ENCODE measurements at regions not wholly inside any gene's neighbourhood (a gene's known extent, or its start where the extent isn't known, plus 50 kb on each side); places are given as distances from the start of the nearest gene placed in this dataset.

DNA sequence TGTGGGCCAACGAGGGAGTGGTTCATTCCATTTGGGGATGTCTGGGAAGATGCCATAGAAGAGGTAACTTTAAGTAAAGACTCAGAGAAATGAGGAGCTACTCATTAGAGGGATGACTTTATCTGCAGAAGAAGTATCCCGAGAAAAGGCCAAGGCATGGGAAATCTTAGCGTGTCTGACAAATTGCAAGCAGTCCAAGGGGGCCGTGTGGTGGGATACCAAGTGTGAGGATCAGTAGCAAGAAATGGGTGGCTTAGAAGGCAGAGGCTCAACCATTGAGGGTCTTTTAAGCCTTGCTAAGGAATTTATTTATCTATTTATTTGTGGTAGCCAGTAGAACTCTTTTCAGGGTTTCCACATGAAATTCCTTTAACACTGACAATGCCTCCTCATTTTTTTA, 436.4 kb downstream of the RNF144A start:
- TF ChIP-seq, protein P1, sequence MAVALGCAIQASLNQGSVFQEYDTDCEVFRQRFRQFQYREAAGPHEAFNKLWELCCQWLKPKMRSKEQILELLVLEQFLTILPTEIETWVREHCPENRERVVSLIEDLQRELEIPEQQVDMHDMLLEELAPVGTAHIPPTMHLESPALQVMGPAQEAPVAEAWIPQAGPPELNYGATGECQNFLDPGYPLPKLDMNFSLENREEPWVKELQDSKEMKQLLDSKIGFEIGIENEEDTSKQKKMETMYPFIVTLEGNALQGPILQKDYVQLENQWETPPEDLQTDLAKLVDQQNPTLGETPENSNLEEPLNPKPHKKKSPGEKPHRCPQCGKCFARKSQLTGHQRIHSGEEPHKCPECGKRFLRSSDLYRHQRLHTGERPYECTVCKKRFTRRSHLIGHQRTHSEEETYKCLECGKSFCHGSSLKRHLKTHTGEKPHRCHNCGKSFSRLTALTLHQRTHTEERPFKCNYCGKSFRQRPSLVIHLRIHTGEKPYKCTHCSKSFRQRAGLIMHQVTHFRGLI (tag by site-specific recombination; IDR thresholded peaks at IDR 0.05), result no peak
- no peak for TF ChIP-seq KLF9 (tag by site-specific recombination; IDR thresholded peaks at IDR 0.05; ENCODE audit: low read depth)
- TF ChIP-seq HOXA7 (CRISPR knock-in tag; IDR thresholded peaks at IDR 0.05; ENCODE audit: borderline replicate concordance), result no peak
- TF ChIP-seq RBAK (tag by site-specific recombination; IDR thresholded peaks at IDR 0.05), result no peak
- no peak for TF ChIP-seq ZBTB21 (tag by site-specific recombination; IDR thresholded peaks at IDR 0.05)
- no peak for TF ChIP-seq ZNF670 (tag by site-specific recombination; IDR thresholded peaks at IDR 0.05; ENCODE audit: low read depth)
- TF ChIP-seq ZNF571 (tag by site-specific recombination; IDR thresholded peaks at IDR 0.05), result no peak
- no peak for TF ChIP-seq IKZF3 (tag by site-specific recombination; IDR thresholded peaks at IDR 0.05)
- TF ChIP-seq, protein P2, sequence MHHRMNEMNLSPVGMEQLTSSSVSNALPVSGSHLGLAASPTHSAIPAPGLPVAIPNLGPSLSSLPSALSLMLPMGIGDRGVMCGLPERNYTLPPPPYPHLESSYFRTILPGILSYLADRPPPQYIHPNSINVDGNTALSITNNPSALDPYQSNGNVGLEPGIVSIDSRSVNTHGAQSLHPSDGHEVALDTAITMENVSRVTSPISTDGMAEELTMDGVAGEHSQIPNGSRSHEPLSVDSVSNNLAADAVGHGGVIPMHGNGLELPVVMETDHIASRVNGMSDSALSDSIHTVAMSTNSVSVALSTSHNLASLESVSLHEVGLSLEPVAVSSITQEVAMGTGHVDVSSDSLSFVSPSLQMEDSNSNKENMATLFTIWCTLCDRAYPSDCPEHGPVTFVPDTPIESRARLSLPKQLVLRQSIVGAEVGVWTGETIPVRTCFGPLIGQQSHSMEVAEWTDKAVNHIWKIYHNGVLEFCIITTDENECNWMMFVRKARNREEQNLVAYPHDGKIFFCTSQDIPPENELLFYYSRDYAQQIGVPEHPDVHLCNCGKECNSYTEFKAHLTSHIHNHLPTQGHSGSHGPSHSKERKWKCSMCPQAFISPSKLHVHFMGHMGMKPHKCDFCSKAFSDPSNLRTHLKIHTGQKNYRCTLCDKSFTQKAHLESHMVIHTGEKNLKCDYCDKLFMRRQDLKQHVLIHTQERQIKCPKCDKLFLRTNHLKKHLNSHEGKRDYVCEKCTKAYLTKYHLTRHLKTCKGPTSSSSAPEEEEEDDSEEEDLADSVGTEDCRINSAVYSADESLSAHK (tag by site-specific recombination; IDR thresholded peaks at IDR 0.05), result no peak
- no peak for TF ChIP-seq ZNF202 (tag by site-specific recombination; IDR thresholded peaks at IDR 0.05; ENCODE audit: borderline replicate concordance)
- no peak for TF ChIP-seq ZNF16 (tag by site-specific recombination; IDR thresholded peaks at IDR 0.05; ENCODE audit: low read depth)
- TF ChIP-seq ZNF394 (tag by site-specific recombination; IDR thresholded peaks at IDR 0.05; ENCODE audit: borderline replicate concordance), result no peak
- Histone ChIP-seq H3K36me3 (ENCODE audit: control insufficient read depth in 2 of 2, insufficient read depth in 1 of 2, low read length in 2 of 2) (no peaks in the 10 kb centered on the region), H3K27ac (ENCODE audit: extremely low read depth, low read depth, low read length) (no peak overlapping the region), H3K4me1 (ENCODE audit: control insufficient read depth, insufficient read depth, low read length) (no peaks in the 10 kb centered on the region), H3K4me3 (ENCODE audit: low read depth, low read length) (no peak overlapping the region), H3K9me3 (ENCODE audit: control insufficient read depth, insufficient read depth, low read depth, low read length) (no peaks in the 10 kb centered on the region)
- CTCF ChIA-PET, result no interaction called here
- POLR2A ChIA-PET, result no interaction called here

DNA sequence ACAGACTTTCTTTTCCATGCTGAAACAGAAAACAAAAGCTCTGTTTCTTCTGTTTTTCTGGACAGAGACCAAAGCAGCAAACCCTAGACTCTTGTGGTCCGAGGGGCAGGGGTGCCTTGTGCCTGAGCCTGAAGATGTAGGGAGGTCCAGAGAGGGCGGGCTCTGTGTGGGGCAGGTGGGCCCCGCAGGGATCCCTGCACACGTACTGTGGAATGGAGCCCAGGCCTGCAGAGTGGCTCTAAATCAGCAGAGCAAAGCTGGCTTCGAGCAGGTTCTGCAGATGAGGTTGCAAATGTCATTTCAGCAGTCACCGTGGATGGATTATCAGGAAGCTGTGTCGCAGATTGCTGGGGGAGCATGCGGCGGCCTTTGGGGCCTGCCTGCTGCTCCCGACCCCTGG, 438.6 kb downstream of the RNF144A start:
- ChIA-PET CTCF (no interaction called here), POLR2A (no interaction called here)
- no peaks in the 10 kb centered on the region for H3K36me3 ChIP-seq (ENCODE audit: control insufficient read depth in 2 of 2, insufficient read depth in 1 of 2, low read length in 2 of 2)
- H3K9me3 ChIP-seq (ENCODE audit: control insufficient read depth, insufficient read depth, low read depth, low read length), result no peaks in the 10 kb centered on the region
- no peaks in the 10 kb centered on the region for H3K4me1 ChIP-seq (ENCODE audit: control insufficient read depth, insufficient read depth, low read length)
- no peak for TF ChIP-seq ZFP37 (tag by site-specific recombination; IDR thresholded peaks at IDR 0.05)
- TF ChIP-seq ZNF266 (tag by site-specific recombination; IDR thresholded peaks at IDR 0.05; ENCODE audit: low read depth), result no peak
- TF ChIP-seq GLIS1 (tag by site-specific recombination; IDR thresholded peaks at IDR 0.05), result no peak
- no peak for TF ChIP-seq ZNF658 (tag by site-specific recombination; IDR thresholded peaks at IDR 0.05)
- TF ChIP-seq ZSCAN23 (tag by site-specific recombination; IDR thresholded peaks at IDR 0.05), result no peak
- no peak for TF ChIP-seq ZNF223 (tag by site-specific recombination; IDR thresholded peaks at IDR 0.05)
- TF ChIP-seq ZNF19 (tag by site-specific recombination; IDR thresholded peaks at IDR 0.05; ENCODE audit: low read depth), result no peak
- TF ChIP-seq ZNF302 (tag by site-specific recombination; IDR thresholded peaks at IDR 0.05; ENCODE audit: low read depth), result no peak
- no peak for TF ChIP-seq YY1 (tag by site-specific recombination; IDR thresholded peaks at IDR 0.05)
- no peak for TF ChIP-seq BCL11B (tag by site-specific recombination; IDR thresholded peaks at IDR 0.05; ENCODE audit: low read depth)
- TF ChIP-seq, protein P3, sequence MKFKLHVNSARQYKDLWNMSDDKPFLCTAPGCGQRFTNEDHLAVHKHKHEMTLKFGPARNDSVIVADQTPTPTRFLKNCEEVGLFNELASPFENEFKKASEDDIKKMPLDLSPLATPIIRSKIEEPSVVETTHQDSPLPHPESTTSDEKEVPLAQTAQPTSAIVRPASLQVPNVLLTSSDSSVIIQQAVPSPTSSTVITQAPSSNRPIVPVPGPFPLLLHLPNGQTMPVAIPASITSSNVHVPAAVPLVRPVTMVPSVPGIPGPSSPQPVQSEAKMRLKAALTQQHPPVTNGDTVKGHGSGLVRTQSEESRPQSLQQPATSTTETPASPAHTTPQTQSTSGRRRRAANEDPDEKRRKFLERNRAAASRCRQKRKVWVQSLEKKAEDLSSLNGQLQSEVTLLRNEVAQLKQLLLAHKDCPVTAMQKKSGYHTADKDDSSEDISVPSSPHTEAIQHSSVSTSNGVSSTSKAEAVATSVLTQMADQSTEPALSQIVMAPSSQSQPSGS (tag by site-specific recombination; IDR thresholded peaks at IDR 0.05; ENCODE audit: low read depth), result no peak
- TF ChIP-seq MZF1 (tag by site-specific recombination; IDR thresholded peaks at IDR 0.05; ENCODE audit: borderline replicate concordance), result no peak
- TF ChIP-seq MYNN (tag by site-specific recombination; IDR thresholded peaks at IDR 0.05; ENCODE audit: borderline replicate concordance), result no peak
- TF ChIP-seq ZNF701 (tag by site-specific recombination; IDR thresholded peaks at IDR 0.05), result no peak
- TF ChIP-seq ZNF561 (tag by site-specific recombination; IDR thresholded peaks at IDR 0.05; ENCODE audit: borderline replicate concordance), result no peak
- H3K27ac ChIP-seq (ENCODE audit: extremely low read depth, low read depth, low read length), result no peak overlapping the region
- H3K4me3 ChIP-seq (ENCODE audit: low read depth, low read length), result no peak overlapping the region
